NB4 (cell line): ENCODE measurements at regions not wholly inside any gene's neighbourhood (a gene's known extent, or its start where the extent isn't known, plus 50 kb on each side); places are given as distances from the start of the nearest gene placed in this dataset.

ENCODE experiments used
- MYC ChIP-seq: IDR thresholded peaks from 2 replicates; pipeline ENCODE4 v1.6.1; 2011; ENCODE audit warnings: low read depth, low read length
- POLR2A ChIP-seq: IDR thresholded peaks from 2 replicates; pipeline ENCODE4 v1.6.1; 2011; ENCODE audit warnings: mild to moderate bottlenecking; ENCODE audit not compliant: insufficient read length; ENCODE audit errors: extremely low read depth
- TF ChIP-seq, protein P1 (sequence below): IDR thresholded peaks from one replicate; pipeline ENCODE4 v1.5.1; 2012; ENCODE audit warnings: low read depth, low read length
- TF ChIP-seq, protein P2 (sequence below): IDR thresholded peaks from 2 replicates; pipeline ENCODE4 v1.6.1; 2011; ENCODE audit warnings: low read depth, low read length

DNA sequence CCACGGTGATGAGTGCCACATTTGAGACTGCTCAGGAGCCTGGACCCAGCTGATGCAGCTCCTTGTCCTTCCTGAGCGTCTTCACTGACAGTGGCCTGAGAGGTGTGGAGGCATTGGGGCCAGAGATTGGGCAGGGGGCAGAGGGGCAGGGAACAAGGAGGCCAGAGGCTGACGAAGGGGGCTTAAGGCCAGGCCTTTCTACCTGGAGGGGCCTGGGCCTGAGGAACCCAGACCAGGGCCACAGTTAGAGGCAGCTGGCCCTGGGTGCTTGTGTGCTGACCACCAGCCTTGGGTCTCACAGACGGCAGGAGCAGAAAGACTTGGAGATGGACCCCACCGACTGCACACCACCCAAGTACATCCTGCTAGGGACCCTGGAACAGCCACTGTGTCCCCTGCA lies 168.2 kb upstream of the ZNF267 start:
- TF ChIP-seq, protein P1, sequence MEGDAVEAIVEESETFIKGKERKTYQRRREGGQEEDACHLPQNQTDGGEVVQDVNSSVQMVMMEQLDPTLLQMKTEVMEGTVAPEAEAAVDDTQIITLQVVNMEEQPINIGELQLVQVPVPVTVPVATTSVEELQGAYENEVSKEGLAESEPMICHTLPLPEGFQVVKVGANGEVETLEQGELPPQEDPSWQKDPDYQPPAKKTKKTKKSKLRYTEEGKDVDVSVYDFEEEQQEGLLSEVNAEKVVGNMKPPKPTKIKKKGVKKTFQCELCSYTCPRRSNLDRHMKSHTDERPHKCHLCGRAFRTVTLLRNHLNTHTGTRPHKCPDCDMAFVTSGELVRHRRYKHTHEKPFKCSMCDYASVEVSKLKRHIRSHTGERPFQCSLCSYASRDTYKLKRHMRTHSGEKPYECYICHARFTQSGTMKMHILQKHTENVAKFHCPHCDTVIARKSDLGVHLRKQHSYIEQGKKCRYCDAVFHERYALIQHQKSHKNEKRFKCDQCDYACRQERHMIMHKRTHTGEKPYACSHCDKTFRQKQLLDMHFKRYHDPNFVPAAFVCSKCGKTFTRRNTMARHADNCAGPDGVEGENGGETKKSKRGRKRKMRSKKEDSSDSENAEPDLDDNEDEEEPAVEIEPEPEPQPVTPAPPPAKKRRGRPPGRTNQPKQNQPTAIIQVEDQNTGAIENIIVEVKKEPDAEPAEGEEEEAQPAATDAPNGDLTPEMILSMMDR, result no peak
- TF ChIP-seq POLR2A (no peak), MYC (no peak)
- TF ChIP-seq, protein P2, sequence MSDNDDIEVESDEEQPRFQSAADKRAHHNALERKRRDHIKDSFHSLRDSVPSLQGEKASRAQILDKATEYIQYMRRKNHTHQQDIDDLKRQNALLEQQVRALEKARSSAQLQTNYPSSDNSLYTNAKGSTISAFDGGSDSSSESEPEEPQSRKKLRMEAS, result no peak
